D721Med (cell line): ENCODE measurements at regions not wholly inside any gene's neighbourhood (a gene's known extent, or its start where the extent isn't known, plus 50 kb on each side); places are given as distances from the start of the nearest gene placed in this dataset.

Source experiments
- DNase-seq: peaks from one replicate; pipeline ENCODE4 v3.0.0; 2011; ENCODE audit warnings: low spot score; ENCODE audit not compliant: insufficient read length
- FAIRE-seq: peaks from 2 replicates; lab custom pipeline; 2011; peaks lifted over from hg19 to GRCh38; lab: Jason Lieb, UNC
- CTCF ChIP-seq: IDR thresholded peaks from 2 replicates; pipeline ENCODE4 v1.5.1; 2012; ENCODE audit warnings: mild to moderate bottlenecking, control low read depth; ENCODE audit not compliant: insufficient read depth; ENCODE audit errors: missing control alignments

- peak; percentile 32 for FAIRE-seq
- TF ChIP-seq CTCF = no peak
- DNase-seq = no peak
Measured at GRCh38 chr12:78402366-78403134, 462.0 kb upstream of the SYT1 start.

GRCh38 chr12:78403136-78403535 lies 461.4 kb upstream of the SYT1 start:
- no peak for DNase-seq
- no peak for TF ChIP-seq CTCF
- no peak for FAIRE-seq

GRCh38 chr12:78403681-78404080 lies 460.9 kb upstream of the SYT1 start:
- no peak for TF ChIP-seq CTCF
- no peak for FAIRE-seq
- DNase-seq = no peak

- FAIRE-seq (peak; percentile 88), DNase-seq (no peak)
- TF ChIP-seq CTCF = no peak
Measured at GRCh38 chr12:78406213-78406612, 458.4 kb upstream of the SYT1 start.

- no peak for TF ChIP-seq CTCF
- DNase-seq = no peak
- FAIRE-seq = peak; percentile 68
Measured at GRCh38 chr12:78406828-78407227, 457.7 kb upstream of the SYT1 start.

- DNase-seq = no peak
- no peak for FAIRE-seq
- TF ChIP-seq CTCF = no peak
Measured at GRCh38 chr12:78407722-78408121, 456.9 kb upstream of the SYT1 start.

- DNase-seq (no peak), FAIRE-seq (peak; percentile 53)
- no peak for TF ChIP-seq CTCF
Measured at GRCh38 chr12:78414071-78414470, 450.5 kb upstream of the SYT1 start.
